GM21381 (cell line): ENCODE measurements at regions not wholly inside any gene's neighbourhood (a gene's known extent, or its start where the extent isn't known, plus 50 kb on each side); places are given as distances from the start of the nearest gene placed in this dataset.
"Not testable (repeated sequence)": the region's sequence is repeated elsewhere in the genome, so short reads cannot be mapped to it uniquely, and the experiment has no call there.

Experiments
- ATAC-seq: cut with Tn5 transposase; IDR thresholded peaks from one replicate; pipeline ENCODE4 v1.9.1; 2021; ENCODE audit warnings: mild to moderate bottlenecking, moderate library complexity; ENCODE audit not compliant: unreplicated experiment

DNA sequence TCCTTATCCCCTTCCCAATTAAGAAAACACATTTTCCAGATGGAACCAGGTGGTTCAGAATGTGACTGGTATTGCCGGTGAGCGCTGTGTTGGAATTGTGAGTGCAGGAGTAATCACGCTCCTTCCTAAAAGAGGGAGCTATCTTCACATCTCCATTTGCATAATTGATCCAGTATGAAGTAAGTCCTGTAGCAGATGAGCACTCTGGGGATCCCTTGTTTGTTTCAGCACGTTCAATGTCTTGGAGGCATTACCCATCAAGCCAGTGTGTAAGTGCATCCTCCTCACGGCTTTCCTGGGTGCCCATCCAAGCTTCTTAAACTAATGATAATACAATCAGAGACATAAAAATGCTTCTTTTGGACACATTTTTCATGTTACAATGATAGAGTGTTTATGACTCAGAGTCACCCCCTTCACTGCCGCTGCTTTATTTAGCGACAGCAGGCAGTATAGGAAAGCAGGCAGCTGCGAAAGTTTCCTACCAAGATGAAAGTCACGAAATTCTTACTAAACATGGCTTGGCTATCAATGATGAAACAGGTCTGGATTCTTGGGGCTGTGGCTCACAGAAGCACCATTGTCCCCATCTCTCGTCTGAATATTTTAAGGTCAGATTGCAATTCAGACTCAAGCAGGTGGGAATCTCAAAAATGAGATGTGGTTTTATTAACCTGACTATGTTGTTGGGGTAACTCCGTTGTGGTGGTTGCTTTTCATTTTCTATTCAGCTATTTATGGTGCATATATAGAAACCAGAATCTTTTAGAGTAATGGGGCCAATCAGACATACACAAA lies 346.3 kb upstream of the MDFIC2 start:
- no peak for ATAC-seq

DNA sequence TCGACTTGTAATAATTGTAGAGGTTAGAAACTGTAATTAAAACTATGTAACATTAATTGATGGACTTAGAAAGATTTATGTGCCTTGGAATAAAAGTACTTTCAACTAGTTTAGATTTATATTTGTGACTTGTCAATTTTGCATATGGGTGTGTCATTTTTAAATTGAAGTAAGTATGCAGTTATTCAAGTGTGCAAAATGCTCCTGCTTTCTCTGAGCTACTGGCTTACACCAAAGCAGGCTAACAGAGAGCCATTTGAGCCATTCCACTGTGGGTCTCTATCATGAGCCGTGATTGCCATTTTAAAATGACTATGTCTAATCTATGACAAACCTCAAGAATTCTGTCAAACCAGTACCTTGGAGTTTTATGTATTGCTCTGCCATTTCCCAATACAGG lies 345.0 kb upstream of the MDFIC2 start:
- no peak for ATAC-seq

DNA sequence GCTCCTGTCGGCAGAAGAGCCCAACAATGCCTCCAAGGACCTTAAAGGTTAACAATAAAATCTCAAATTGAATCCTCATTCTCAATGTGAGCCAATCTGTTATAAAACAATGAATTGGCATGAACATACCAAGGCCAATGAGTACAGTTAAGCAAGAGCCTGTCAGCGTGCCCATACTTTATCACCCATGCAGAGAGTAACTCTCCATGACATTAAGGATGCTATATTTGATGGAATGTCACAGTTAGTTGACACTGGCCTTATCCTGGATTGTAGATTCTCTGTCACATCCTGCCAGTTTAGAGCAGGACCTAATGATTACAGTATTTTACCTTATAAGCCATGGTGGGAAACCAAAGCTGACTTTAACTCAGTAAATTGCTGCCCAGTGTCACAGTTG lies 335.4 kb upstream of the MDFIC2 start:
- no peak for ATAC-seq

DNA sequence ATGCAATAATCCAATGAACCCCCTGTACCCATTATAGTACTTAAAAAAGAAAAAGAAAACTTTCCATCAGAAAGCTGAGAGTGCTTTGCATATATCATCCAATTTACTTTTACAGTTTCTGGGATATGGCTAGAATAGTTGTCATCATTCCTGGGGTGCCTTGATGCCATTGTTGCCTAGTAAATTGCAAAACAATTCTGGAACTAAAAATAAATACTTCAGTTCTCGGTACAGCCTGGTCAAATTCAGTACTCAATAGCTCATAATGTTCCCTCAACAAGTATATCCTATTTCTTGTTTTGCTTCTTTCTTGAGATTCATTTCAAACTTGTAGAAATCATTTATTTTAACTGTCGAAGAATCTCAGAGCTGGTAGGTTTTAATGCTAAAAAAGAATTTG lies 334.7 kb upstream of the MDFIC2 start:
- ATAC-seq: no peak

DNA sequence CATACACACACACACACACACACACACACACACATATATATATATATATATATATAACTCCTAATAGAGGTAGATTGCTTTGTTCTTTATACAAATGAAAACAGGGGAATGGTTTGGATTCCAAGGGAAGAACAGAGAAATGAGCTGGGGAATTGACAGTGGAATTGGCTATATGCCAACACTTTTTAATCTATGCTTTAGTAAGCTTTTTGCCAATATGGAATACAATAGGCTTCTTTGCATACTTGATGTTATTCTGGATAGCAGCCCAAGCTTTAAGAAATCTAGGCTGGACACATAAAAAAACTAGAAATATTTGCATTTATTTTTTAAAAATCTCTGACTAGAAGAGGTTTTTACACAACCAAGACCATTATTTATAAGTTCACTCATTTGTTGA lies 334.2 kb upstream of the MDFIC2 start:
- no peak for ATAC-seq

DNA sequence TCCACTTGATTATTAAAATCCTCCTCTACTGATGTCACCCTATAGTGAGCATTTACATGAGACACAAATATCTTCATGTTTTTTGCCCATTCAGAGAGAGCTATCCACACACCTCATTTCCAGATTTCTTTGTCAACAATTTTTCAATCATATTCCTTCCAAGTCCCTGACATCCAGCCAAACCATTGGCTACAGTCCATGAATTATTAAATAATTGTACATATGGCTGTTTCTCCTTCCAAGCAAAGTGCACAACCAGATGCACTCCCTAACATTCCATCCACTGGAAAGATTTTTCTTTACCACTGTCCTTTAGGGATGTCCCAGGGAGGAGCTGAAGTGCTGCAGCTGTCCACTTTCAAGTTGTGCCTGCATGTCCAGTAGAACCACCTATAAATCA lies 328.0 kb upstream of the MDFIC2 start:
- no peak for ATAC-seq

DNA sequence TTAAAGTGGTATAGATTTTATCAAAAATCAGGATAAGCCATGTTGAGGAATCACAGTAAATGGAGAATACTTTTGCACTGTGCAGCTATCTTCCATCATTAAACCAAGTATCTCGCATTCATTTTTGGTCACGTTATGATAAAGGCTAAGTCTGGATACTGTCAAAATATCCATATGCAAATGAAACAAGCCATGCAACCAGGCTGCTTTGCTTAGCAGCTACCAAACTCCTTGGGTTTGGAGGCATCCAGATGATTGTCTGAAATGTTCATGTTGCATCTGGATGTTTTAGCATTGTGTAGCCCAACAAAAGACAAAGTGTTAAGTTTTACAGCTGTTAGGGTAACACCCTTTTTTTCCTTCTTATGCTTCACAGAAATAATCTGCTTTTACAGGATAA lies 322.9 kb upstream of the MDFIC2 start:
- no peak for ATAC-seq

DNA sequence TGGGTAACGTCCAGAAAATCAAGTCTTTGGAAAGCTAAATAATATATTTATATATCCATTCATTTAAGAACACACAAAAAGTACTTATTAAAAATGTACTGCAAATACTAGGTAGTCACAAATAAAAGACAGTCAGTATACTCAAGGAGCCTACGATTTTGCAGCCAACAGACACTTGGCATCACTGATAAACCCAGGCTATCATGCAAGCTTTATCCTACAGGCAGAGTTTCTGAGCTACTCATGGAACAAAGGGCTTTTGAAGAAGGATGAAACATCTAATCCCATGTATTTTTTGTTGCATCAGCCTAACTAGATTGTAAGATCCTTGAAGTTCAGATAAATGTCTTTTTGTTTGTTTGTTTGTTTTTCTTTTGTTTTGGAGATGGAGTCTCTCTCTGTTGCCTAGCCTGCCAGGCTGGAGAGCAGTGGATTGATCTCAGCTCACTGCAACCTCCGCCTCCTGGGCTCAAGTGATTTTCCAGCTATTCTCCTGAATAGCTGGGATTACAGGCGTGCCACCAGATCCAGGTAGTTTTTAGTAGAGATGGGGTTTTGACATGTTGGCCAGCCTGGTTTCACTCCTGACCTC lies 319.4 kb upstream of the MDFIC2 start:
- ATAC-seq: no peak

DNA sequence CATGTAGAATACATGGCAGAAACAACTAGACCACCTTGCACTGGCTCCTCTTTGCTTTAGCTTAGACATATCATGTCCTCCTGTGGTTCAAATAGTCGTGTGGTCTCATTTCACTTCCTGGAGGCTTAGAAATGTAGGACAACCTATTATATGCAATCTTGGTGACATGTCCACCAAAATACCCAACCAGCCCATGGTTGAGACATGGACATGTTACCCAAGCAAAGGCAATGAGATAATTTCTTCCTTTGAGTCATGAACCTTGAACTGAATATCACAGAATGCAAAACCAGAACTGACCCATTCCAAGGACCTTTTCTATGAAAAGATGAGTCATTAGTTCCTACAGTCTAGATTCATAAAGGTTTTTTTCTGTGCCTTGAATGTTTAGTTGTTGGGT lies 309.0 kb upstream of the MDFIC2 start:
- ATAC-seq: no peak

DNA sequence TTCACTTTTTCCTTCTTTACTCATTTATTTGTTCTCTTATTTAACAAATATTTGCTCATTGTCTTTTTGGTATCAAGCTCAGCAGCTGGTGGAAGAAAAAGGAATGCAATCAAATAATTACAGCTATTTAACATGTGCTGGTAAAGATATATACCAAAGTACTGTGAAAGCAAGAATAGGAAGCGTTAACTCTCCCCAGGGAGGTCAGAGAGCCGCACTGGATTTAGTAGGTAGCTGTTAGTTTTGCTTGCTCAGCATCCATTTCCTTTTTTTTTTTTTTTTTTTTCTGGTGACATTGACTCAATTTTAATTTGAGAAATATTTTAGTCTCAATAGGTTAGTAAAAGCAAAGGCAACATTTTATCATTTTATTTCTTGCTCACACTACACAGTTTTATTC lies 308.5 kb upstream of the MDFIC2 start:
- no peak for ATAC-seq

DNA sequence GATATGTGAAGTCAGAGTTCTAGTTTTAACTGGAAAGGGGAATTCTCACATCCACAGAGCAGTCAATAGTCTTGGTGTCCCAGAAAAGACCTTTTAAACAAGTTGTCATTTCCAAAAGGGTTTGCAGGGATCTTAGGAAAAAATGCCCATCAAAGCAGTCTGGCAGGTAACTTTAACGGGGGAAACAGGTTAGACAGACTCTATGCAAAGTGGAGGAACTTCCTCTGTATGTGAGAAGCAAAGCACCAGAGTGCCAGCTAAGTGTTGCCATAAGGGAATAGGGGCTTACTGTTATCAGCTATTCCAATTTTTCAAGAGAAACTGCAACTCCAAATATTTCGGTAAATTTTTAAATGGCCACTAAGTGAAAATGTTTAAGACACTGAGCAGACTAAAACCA lies 307.9 kb upstream of the MDFIC2 start:
- no peak for ATAC-seq

DNA sequence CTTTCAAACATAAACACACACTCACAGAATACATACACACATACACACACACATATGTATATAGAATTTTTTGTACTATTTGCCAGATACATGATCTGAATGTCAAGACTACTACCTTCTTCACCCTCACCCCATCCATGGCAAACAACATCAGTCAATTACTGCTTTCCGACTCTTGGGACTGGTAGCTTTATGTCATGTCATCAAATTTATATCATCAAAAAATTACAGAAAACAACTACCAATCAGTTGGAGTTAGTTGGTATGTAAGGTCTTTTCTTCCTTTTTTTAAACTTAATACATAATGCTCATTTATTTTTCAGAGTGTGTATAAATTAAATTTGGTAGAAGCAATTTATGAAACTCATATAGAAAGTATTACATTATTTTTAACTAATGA lies 305.7 kb upstream of the MDFIC2 start:
- ATAC-seq: no peak

DNA sequence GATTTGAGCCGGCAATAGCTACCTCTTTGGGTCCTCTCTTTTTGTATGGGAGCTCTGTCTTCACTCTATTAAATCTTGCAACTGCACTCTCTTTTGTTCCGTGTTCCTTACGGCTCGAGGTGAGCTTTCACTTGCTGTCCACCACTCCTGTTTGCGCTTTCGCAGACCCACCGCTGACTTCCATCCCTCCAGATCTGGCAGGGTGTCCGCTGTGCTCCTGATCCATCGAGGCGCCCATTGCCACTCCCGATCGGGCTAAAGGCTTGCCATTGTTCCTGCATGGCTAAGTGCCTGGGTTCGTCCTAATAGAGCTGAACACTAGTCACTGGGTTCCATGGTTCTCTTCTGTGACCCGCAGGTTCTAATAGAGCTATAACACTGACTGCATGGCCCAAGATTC lies 304.9 kb upstream of the MDFIC2 start:
- not testable (repeated sequence) for ATAC-seq

DNA sequence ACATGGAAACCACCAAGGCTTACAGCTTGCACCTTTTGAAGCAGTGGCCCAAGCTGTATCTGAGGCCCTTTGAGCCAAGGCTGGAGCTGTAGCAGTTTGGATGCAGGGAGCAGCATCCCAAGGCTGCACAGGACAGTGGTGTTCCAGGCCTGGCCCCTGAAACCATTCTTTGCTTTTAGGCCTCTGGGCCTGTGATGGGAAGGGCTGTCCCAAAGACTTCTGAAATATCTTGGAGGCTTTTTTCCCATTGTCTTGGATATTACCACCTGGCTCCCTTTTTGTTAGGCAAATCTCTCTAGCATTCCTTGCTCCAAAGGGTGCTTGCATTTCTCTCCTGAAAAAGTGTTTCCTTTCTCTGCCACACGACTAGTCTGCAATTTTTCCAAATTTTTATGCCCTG lies 302.8 kb upstream of the MDFIC2 start:
- no peak for ATAC-seq

DNA sequence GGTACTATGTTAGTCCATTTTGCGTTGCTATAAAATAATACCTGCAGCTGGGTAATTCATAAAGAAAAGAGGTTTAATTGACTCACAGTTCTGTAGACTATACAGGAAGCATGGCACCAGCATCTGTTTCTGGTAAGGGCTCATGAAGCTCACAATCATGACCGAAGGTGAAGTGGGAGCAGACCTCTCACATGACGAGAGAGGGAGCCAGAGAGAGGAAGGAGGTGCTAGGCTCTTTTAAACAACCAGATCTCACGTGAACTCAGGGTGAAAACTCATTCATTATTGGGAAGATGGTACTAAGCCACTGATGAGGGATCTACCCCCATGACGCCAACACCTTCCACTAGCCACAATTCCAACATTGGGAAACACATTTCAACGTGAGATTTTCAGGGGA lies 301.7 kb upstream of the MDFIC2 start:
- no peak for ATAC-seq

DNA sequence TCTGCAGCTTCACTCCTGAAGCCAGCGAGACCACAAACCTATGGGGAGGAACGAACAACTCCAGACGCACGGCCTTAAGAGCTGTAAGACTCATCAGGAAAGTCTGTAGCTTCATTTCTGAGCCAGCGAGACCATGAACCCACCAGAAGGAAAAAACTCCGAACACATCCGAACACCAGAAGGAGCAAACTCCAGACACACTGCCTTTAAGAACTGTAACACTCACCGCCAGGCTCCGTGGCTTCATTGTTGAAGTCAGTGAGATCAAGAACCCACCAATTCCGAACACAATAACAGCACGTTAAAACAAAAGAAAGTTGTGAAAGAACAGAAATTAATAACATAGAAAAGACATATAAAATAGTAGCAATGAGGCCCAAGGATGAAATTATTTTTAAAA lies 300.5 kb upstream of the MDFIC2 start:
- ATAC-seq: no peak

DNA sequence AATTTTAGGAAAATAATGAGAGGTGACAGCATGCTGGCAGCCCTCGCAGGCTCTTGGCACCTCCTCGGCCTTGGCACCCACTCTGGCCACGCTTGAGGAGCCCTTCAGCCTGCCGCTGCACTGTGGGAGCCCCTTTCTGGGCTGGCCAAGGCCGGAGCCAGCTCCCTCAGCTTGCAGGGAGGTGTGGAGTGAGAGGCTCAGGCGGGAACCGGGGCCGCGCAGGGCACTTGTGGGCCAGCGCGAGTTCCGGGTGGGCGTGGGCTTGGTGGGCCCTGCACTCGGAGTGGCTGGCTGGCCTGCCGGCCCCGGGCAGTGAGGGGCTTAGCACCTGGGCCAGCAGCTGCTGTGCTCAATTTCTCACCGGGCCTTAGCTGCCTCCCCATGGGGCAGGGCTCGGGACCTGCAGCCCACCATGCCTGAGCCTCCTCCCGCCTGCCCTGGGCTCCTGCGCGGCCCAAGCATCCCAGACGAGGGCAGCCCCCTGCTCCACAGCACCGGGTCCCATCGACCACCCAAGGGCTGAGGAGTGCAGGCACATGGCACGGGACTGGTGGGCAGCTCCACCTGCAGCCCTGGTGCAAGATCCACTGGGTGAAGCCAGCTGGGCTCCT lies 299.3 kb upstream of the MDFIC2 start:
- ATAC-seq: not testable (repeated sequence)

DNA sequence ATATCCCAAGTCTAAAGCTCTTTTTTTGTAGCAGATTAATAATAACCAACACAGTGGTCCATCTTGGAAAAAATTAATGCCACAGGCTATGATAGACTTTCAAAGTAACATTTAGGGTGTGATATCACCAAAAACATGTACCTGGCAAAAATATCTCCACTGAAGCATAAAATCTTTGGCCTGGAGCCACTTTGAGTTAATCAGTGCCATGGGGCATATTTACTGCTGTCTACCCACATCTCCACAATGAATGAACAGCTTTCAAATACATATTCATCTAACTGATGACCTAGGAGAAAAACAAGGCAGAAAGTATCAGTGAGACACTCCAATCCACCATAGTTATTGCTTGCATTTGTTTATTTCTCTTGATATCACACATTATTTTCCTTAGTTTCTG lies 296.0 kb upstream of the MDFIC2 start:
- ATAC-seq: no peak

DNA sequence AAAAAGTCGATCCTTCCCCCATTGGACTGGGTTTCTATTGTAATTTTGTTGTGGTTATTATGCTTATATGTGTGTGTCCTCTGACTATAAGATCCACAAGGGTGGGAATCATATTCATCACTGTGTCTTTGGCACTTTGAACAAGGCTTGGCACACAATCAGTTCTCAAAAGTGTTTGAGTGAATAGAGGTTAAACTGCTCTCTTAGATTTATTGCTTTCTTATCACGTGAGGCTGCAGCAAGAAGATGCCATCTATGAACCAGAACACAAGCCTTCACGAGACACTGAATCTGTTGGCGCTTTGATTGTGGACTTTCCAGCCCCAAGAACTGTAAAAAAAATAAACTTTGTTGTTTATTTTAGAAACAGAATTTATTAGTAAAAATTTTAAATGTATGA lies 295.0 kb upstream of the MDFIC2 start:
- ATAC-seq: no peak

DNA sequence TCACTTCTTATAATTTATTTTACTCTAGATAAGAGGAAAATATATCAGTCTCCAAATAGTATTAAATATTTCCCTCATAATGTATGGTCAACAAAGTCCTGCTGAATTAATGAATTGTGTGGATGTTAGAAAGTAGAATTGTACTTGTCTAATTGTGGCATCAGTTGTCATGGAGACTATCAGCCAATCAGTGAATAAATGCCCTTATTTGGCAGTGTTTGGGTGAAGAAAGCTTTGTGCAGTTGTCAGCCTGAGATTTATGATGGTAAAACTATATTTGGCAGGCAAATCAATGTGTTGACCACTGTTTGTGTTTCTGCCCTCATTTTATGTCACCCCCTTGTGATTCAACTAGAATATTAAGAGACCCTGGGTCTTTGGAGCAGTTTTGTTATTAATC lies 293.6 kb upstream of the MDFIC2 start:
- no peak for ATAC-seq

DNA sequence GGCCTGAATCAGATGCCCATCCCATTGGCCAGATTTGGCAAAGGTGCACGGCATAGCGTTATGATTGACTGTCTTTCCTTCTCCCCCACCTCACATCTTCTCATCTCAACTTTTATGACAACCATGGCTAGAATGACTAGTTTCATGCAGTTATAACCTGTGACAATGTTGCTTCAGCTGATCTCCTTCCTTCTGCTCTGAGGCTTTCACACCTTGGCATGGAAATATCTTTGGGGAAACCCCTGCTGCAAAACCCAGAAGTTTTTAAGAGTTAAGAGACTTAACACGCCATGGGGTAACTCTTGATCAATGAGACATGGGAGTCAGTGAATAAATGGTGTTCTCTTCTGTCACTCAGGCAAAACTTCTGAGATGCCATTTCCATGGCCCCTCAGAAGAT lies 290.7 kb upstream of the MDFIC2 start:
- ATAC-seq: no peak

DNA sequence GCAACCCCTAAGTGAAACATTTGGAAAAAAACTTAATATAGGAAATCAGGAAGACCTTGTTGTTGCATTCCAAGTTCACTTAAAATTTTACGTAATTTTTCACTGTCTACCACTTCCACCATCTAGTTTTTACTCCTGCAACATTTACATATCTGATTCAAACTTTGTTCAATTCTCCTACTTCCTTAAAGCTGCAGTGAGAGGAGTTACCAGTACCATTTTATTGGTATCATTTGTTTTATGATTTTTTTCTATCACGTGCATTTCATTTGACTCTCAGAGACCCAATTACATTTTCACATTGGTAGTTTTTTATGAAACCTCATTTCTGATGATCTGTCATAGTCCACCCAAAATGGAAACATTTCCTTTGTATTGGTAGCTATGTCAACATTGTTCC lies 284.9 kb upstream of the MDFIC2 start:
- no peak for ATAC-seq

DNA sequence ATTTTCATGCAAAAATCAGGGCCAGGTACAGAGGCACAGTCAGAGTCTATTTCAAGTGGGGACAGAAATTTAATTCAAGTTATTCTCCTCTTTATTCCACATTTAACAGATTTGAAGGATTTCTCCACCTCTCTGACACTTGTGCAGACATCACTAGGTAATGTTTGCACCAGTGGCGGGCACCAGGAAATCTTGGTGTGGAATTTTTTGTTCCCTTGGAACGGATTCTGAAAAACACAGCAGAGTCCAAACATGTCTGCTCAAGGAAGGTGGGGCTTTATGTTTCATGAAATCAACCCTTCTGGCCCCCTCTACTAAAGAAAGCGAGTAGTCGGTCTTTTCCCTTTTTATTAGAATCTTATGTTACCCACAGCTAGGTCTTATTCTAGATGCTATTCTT lies 271.2 kb upstream of the MDFIC2 start:
- no peak for ATAC-seq
